Osteocyte (in vitro differentiated cells): ENCODE measurements at regions not wholly inside any gene's neighbourhood (a gene's known extent, or its start where the extent isn't known, plus 50 kb on each side); places are given as distances from the start of the nearest gene placed in this dataset.
A peak's percentile ranks its signal among the peaks of the same experiment; 100 is the strongest.

Experiments
- DNase-seq: peaks from one replicate; pipeline ENCODE4 v3.0.0; 2021; ENCODE audit warnings: mixed read lengths; ENCODE audit not compliant: unreplicated experiment; ENCODE audit errors: extremely low spot score
- H3K27ac Mint-ChIP-seq: one replicate; pipeline ENCODE4 v1.8.0; 2021; ENCODE audit warnings: mild to moderate bottlenecking, mixed read lengths; ENCODE audit not compliant: unreplicated experiment
- H3K27me3 Mint-ChIP-seq: one replicate; pipeline ENCODE4 v1.8.0; 2021; ENCODE audit warnings: mixed read lengths; ENCODE audit not compliant: unreplicated experiment
- H3K36me3 Mint-ChIP-seq: one replicate; pipeline ENCODE4 v1.8.0; 2021; ENCODE audit warnings: mixed read lengths; ENCODE audit not compliant: unreplicated experiment
- H3K4me1 Mint-ChIP-seq: one replicate; pipeline ENCODE4 v1.8.0; 2021; ENCODE audit warnings: mixed read lengths; ENCODE audit not compliant: unreplicated experiment
- H3K4me3 Mint-ChIP-seq: one replicate; pipeline ENCODE4 v1.8.0; 2021; ENCODE audit warnings: mild to moderate bottlenecking, moderate library complexity, mixed read lengths; ENCODE audit not compliant: unreplicated experiment
- H3K9me3 Mint-ChIP-seq: one replicate; pipeline ENCODE4 v1.8.0; 2021; ENCODE audit warnings: mixed read lengths; ENCODE audit not compliant: unreplicated experiment
- CTCF ChIP-seq: fragments of 200-600 bp; sonication (generic); IDR thresholded peaks from 2 replicates; pipeline ENCODE4 v1.5.0; 2021; ENCODE audit warnings: antibody characterized with exemption, mild to moderate bottlenecking, moderate library complexity

DNA sequence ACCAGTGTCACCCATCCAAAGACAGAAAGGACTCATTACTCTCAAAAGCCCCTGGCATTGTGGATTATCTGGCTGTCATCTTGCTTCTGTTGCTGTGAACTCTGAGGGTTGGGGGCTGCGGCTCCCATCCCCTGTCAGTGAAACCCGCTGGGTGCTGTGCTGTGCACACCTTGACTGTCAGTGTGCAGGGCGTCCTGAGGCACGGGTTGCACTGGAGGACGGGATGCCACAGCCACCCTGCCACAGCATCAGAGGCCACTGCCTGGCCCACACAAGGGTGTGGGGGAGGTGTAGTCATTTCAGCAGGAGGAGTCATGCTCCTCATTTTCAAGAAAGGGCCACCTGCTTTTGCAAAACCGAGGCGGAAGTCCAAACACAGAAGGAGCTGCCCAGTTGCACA, 245.8 kb downstream of the GLRX3 start:
- Mint-ChIP-seq H3K9me3 (peaks cover 47% of the 10 kb centered on the region), H3K27ac (no peak overlapping the region), H3K36me3 (no peaks in the 10 kb centered on the region), H3K27me3 (no peaks in the 10 kb centered on the region), H3K4me3 (no peak overlapping the region), H3K4me1 (no peaks in the 10 kb centered on the region)
- TF ChIP-seq CTCF = no peak
- DNase-seq = no peak

GRCh38 chr10:130387936-130388580, 251.9 kb downstream of the GLRX3 start:
- no peak for TF ChIP-seq CTCF
- DNase-seq = no peak
- Mint-ChIP-seq H3K4me1 (no peaks in the 10 kb centered on the region), H3K9me3 (peaks cover 63% of the 10 kb centered on the region), H3K36me3 (no peaks in the 10 kb centered on the region), H3K27ac (no peak overlapping the region), H3K27me3 (no peaks in the 10 kb centered on the region), H3K4me3 (no peak overlapping the region)

DNA sequence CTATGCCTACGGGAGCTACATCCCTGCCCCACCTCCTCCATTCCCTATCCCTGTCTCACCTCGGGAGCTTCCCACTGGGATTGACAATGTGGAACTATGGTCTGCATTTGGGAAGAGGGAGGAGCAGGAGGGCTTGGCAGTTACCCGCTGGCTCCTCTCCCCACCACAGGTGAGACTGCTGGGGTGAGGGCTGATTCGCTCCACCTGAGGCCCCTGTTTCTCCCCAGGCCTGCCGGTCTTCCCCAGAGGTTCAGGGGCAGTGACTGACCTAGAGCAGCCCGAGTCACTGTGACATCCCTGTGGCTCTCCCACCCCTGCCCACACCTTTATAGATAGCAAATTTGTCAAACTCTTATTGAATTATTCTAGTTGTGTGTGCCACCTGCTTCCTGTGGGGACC, 252.6 kb downstream of the GLRX3 start:
- DNase-seq = no peak
- Mint-ChIP-seq H3K36me3 (no peaks in the 10 kb centered on the region), H3K27me3 (no peaks in the 10 kb centered on the region), H3K4me3 (no peak overlapping the region), H3K4me1 (no peaks in the 10 kb centered on the region), H3K27ac (no peak overlapping the region), H3K9me3 (peaks cover 58% of the 10 kb centered on the region)
- TF ChIP-seq CTCF = no peak

GRCh38 chr10:130389906-130390305, 253.7 kb downstream of the GLRX3 start:
- H3K4me1 Mint-ChIP-seq = no peaks in the 10 kb centered on the region
- H3K9me3 Mint-ChIP-seq = peaks cover 51% of the 10 kb centered on the region
- TF ChIP-seq CTCF = no peak
- DNase-seq = peak; percentile 59
- H3K27ac Mint-ChIP-seq = no peak overlapping the region
- H3K27me3 Mint-ChIP-seq = no peaks in the 10 kb centered on the region
- H3K4me3 Mint-ChIP-seq = no peak overlapping the region
- H3K36me3 Mint-ChIP-seq = no peaks in the 10 kb centered on the region

DNA sequence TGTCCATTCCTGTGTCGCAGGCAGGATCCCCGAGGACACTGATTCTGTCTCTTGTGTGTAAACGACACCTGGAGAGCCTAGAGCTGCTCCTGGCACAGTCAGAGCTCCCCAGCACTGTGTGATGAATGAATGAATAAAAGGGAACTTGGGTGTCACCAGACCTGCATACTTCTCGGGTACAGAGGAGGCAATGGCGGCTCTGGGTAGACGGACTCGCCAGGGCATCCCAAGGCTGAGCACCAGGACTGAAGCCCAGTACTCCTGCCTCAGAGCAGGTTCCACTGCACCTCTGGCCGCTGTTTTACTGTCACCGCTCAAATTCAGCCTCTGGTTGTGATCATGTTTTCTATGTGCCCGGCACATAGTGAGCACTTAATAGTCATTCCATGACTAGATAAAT, 255.8 kb downstream of the GLRX3 start:
- TF ChIP-seq CTCF = no peak
- DNase-seq = peak; percentile 70
- Mint-ChIP-seq H3K36me3 (no peaks in the 10 kb centered on the region), H3K27me3 (no peaks in the 10 kb centered on the region), H3K4me1 (no peaks in the 10 kb centered on the region), H3K9me3 (peaks cover 52% of the 10 kb centered on the region), H3K4me3 (no peak overlapping the region), H3K27ac (no peak overlapping the region)
